ENCODE measurements at regions not wholly inside any gene's neighbourhood (a gene's known extent, or its start where the extent isn't known, plus 50 kb on each side); places are given as distances from the start of the nearest gene placed in this dataset.

GRCh38 chr17:65447823-65448222 lies 113.6 kb downstream of the AXIN2 start:
- TF ChIP-seq SUZ12 (IDR thresholded peaks at IDR 0.05; ENCODE audit: extremely low read depth, insufficient read depth, insufficient read length), result no peak
- no peak for TF ChIP-seq ZNF274 (IDR thresholded peaks at IDR 0.05; ENCODE audit: low read depth, low read length)
- TF ChIP-seq YY1 (IDR thresholded peaks at IDR 0.05; ENCODE audit: insufficient read depth, insufficient read length), result no peak
